ENCODE measurements at regions not wholly inside any gene's neighbourhood (a gene's known extent, or its start where the extent isn't known, plus 50 kb on each side); places are given as distances from the start of the nearest gene placed in this dataset.

- no peak for TF ChIP-seq POLR2A (IDR thresholded peaks at IDR 0.05; ENCODE audit: low read depth, low read length)
- TF ChIP-seq SMC3 (IDR thresholded peaks at IDR 0.05; ENCODE audit: low read depth, low read length) = no peak
- no peak for TF ChIP-seq MXI1 (IDR thresholded peaks at IDR 0.05; ENCODE audit: borderline replicate concordance, low read depth, low read length)
- TF ChIP-seq CTCF (conservative IDR thresholded peaks at IDR 0.05; ENCODE audit: low read depth, low read length) = no peak
- no peak for TF ChIP-seq CEBPB (IDR thresholded peaks at IDR 0.05; ENCODE audit: low read depth, low read length)
- TF ChIP-seq NFE2L2 (IDR thresholded peaks at IDR 0.05; ENCODE audit: low read depth, low read length) = no peak
- TF ChIP-seq MAFK (IDR thresholded peaks at IDR 0.05; ENCODE audit: low read depth, low read length) = no peak
- TF ChIP-seq RCOR1 (IDR thresholded peaks at IDR 0.05; ENCODE audit: insufficient replicate concordance, low read length) = no peak
- TF ChIP-seq MAZ (IDR thresholded peaks at IDR 0.05; ENCODE audit: borderline replicate concordance, low read depth, low read length) = no peak
- TF ChIP-seq USF2 (IDR thresholded peaks at IDR 0.05; ENCODE audit: low read depth, low read length) = no peak
- TF ChIP-seq RAD21 (IDR thresholded peaks at IDR 0.05; ENCODE audit: low read length) = no peak
- TF ChIP-seq FOS (IDR thresholded peaks at IDR 0.05; ENCODE audit: low read depth, low read length) = no peak
These were observed 221.1 kb downstream of the ISL1 start for GRCh38 chr5:51604324-51604723.
